ENCODE measurements at regions not wholly inside any gene's neighbourhood (a gene's known extent, or its start where the extent isn't known, plus 50 kb on each side); places are given as distances from the start of the nearest gene placed in this dataset.

GRCh38 chr4:42315231-42315630, 82.1 kb upstream of the SHISA3 start:
- H3K27me3 ChIP-seq, result no peaks in the 10 kb centered on the region
- no peak for TF ChIP-seq EZH2phosphoT487 (IDR thresholded peaks at IDR 0.05)
- TF ChIP-seq CTCF (IDR thresholded peaks at IDR 0.05), result no peak
- TF ChIP-seq EZH2 (IDR thresholded peaks at IDR 0.05), result no peak
- Mint-ChIP-seq H3K9me3 (peaks cover 9% of the 10 kb centered on the region), H3K4me1 (no peaks in the 10 kb centered on the region), H3K36me3 (no peaks in the 10 kb centered on the region), H3K27me3 (ENCODE audit: insufficient read depth, low read depth) (peaks cover 3% of the 10 kb centered on the region), H3K27ac (no peak overlapping the region), H3K4me3 (no peak overlapping the region)
- no peaks in the 10 kb centered on the region for H3K79me2 ChIP-seq (ENCODE audit: low read depth)
- H3K4me2 ChIP-seq, result no peak overlapping the region
- no peaks in the 10 kb centered on the region for H3K36me3 ChIP-seq
- no peaks in the 10 kb centered on the region for H3K9me3 ChIP-seq (ENCODE audit: low read depth)
- no peak overlapping the region for H3K27ac ChIP-seq
- no peak overlapping the region for H3K9ac ChIP-seq
- peak overlapping the region; percentile 89 for H2AFZ ChIP-seq (replicated peaks)
- DNase-seq (ENCODE audit: low spot score), result no peak
- peaks cover 16% of the 10 kb centered on the region for H3K4me1 ChIP-seq
- H3F3A ChIP-seq (ENCODE audit: low read depth), result no peaks in the 10 kb centered on the region
- H4K20me1 ChIP-seq (ENCODE audit: low read depth), result no peaks in the 10 kb centered on the region
- no peak overlapping the region for H3K4me3 ChIP-seq

GRCh38 chr4:42320822-42321388, 76.4 kb upstream of the SHISA3 start:
- H3K27me3 ChIP-seq, result no peaks in the 10 kb centered on the region
- H3K4me2 ChIP-seq, result no peak overlapping the region
- H3K9ac ChIP-seq, result no peak overlapping the region
- H4K20me1 ChIP-seq (ENCODE audit: low read depth), result no peaks in the 10 kb centered on the region
- TF ChIP-seq EZH2 (IDR thresholded peaks at IDR 0.05) (no peak), CTCF (IDR thresholded peaks at IDR 0.05) (no peak), EZH2phosphoT487 (IDR thresholded peaks at IDR 0.05) (no peak)
- Mint-ChIP-seq H3K4me1 (no peaks in the 10 kb centered on the region), H3K4me3 (no peak overlapping the region), H3K36me3 (no peaks in the 10 kb centered on the region), H3K27me3 (ENCODE audit: insufficient read depth, low read depth) (no peaks in the 10 kb centered on the region), H3K27ac (no peak overlapping the region), H3K9me3 (no peaks in the 10 kb centered on the region)
- H3F3A ChIP-seq (ENCODE audit: low read depth), result no peaks in the 10 kb centered on the region
- no peaks in the 10 kb centered on the region for H3K79me2 ChIP-seq (ENCODE audit: low read depth)
- no peaks in the 10 kb centered on the region for H3K9me3 ChIP-seq (ENCODE audit: low read depth)
- peaks cover 16% of the 10 kb centered on the region for H3K4me1 ChIP-seq
- DNase-seq (ENCODE audit: low spot score), result no peak
- no peak overlapping the region for H3K4me3 ChIP-seq
- H3K36me3 ChIP-seq, result no peaks in the 10 kb centered on the region
- no peak overlapping the region for H2AFZ ChIP-seq (replicated peaks)
- no peak overlapping the region for H3K27ac ChIP-seq

GRCh38 chr4:42326040-42326439, 71.2 kb upstream of the SHISA3 start:
- Histone ChIP-seq H4K20me1 (ENCODE audit: low read depth) (no peaks in the 10 kb centered on the region), H3K9ac (no peak overlapping the region), H3K36me3 (no peaks in the 10 kb centered on the region), H3F3A (ENCODE audit: low read depth) (no peaks in the 10 kb centered on the region), H3K4me2 (no peak overlapping the region), H3K9me3 (ENCODE audit: low read depth) (no peaks in the 10 kb centered on the region), H2AFZ (replicated peaks) (no peak overlapping the region), H3K79me2 (ENCODE audit: low read depth) (no peaks in the 10 kb centered on the region), H3K27me3 (no peaks in the 10 kb centered on the region), H3K4me3 (no peak overlapping the region), H3K4me1 (no peaks in the 10 kb centered on the region), H3K27ac (no peak overlapping the region)
- no peak overlapping the region for H3K27ac Mint-ChIP-seq
- no peaks in the 10 kb centered on the region for H3K36me3 Mint-ChIP-seq
- no peak overlapping the region for H3K4me3 Mint-ChIP-seq
- TF ChIP-seq EZH2 (IDR thresholded peaks at IDR 0.05) (no peak), CTCF (IDR thresholded peaks at IDR 0.05) (no peak), EZH2phosphoT487 (IDR thresholded peaks at IDR 0.05) (no peak)
- H3K9me3 Mint-ChIP-seq, result no peaks in the 10 kb centered on the region
- no peak for DNase-seq (ENCODE audit: low spot score)
- no peaks in the 10 kb centered on the region for H3K4me1 Mint-ChIP-seq
- H3K27me3 Mint-ChIP-seq (ENCODE audit: insufficient read depth, low read depth), result peaks cover 6% of the 10 kb centered on the region

Data from neural progenitor cell (in vitro differentiated cells).